Smooth muscle cell (in vitro differentiated cells): ENCODE measurements at regions not wholly inside any gene's neighbourhood (a gene's known extent, or its start where the extent isn't known, plus 50 kb on each side); places are given as distances from the start of the nearest gene placed in this dataset.

ENCODE experiments used
- DNase-seq: peaks from one replicate; lab custom pipeline; 2025; ENCODE audit not compliant: unreplicated experiment; lab: John Stamatoyannopoulos, UW
- H2AFZ ChIP-seq: fragments of 200-600 bp; sonication (generic); 2 replicates; pipeline ENCODE4 v1.6.0; 2016; ENCODE audit warnings: antibody characterized with exemption, low read depth, mild to moderate bottlenecking
- H3F3A ChIP-seq: fragments of 200-600 bp; sonication (generic); 2 replicates; pipeline ENCODE4 v1.6.0; 2017; ENCODE audit warnings: antibody characterized with exemption, low read depth
- H3K27ac ChIP-seq: fragments of 200-600 bp; sonication (generic); 2 replicates; pipeline ENCODE4 v1.5.1; 2016; ENCODE audit warnings: low read depth, mild to moderate bottlenecking
- H3K27me3 ChIP-seq: fragments of 200-600 bp; sonication (generic); 2 replicates; pipeline ENCODE4 v1.6.1; 2016; ENCODE audit warnings: low read depth, mild to moderate bottlenecking
- H3K36me3 ChIP-seq: fragments of 200-600 bp; sonication (generic); 2 replicates; pipeline ENCODE4 v1.5.1; 2016; ENCODE audit warnings: low read depth
- H3K4me1 ChIP-seq: fragments of 200-600 bp; sonication (generic); 2 replicates; pipeline ENCODE4 v1.5.1; 2016; ENCODE audit warnings: low read depth
- H3K4me2 ChIP-seq: fragments of 200-600 bp; sonication (generic); 2 replicates; pipeline ENCODE4 v1.6.0; 2016; ENCODE audit warnings: mild to moderate bottlenecking
- H3K4me3 ChIP-seq: fragments of 200-600 bp; sonication (generic); 2 replicates; pipeline ENCODE4 v1.5.1; 2016; ENCODE audit warnings: mild to moderate bottlenecking
- H3K79me2 ChIP-seq: fragments of 200-600 bp; sonication (generic); 2 replicates; pipeline ENCODE4 v1.6.0; 2016; ENCODE audit warnings: low read depth, mild to moderate bottlenecking
- H3K9ac ChIP-seq: fragments of 200-600 bp; sonication (generic); 2 replicates; pipeline ENCODE4 v1.6.0; 2016; ENCODE audit warnings: low read depth
- H3K9me3 ChIP-seq: fragments of 200-600 bp; sonication (generic); replicated peaks from 2 replicates; pipeline ENCODE4 v1.5.1; 2016; ENCODE audit warnings: low read depth
- H4K20me1 ChIP-seq: fragments of 200-600 bp; sonication (generic); 2 replicates; pipeline ENCODE4 v1.6.0; 2016; ENCODE audit warnings: low read depth
- WGBS: methylation state at CpG from one replicate; pipeline ENCODE4 v1.1.7; 2016; ENCODE audit warnings: low lambda C conversion rate; 5-methylcytosine and 5-hydroxymethylcytosine counted together
- TF ChIP-seq, protein P1 (sequence below): fragments of 200-600 bp; sonication (generic); IDR thresholded peaks from 2 replicates; pipeline ENCODE4 v1.5.1; 2017; ENCODE audit warnings: borderline replicate concordance, mild to moderate bottlenecking, antibody characterized with exemption; ENCODE audit not compliant: insufficient read depth, poor library complexity, severe bottlenecking

DNA sequence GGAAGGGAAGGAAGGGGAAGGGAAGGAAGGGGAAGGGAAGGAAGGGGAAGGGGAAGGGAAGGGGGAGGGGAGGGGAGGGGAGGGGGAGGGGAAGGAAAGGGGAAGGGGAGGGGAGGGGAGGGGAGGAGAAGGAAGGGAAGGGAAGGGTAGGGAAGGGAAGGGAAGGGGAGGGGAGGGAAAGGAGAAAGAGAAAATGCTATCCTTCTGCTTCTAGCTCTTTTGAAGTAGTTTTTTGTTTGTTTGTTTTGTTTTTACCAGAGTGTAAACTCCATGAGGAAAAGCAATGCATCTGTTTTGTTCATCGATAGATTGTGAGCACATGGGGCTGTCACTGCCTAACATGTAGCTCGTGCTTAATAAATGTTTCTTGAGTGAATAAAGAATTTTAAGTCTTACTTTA, 1592.7 kb upstream of the ACVR2A start:
- no peak for DNase-seq
- WGBS: 94% methylated on average over 2 of the region's 2 CpGs
- H3K9ac ChIP-seq: no peak overlapping the region
- no peak overlapping the region for H2AFZ ChIP-seq
- H3K9me3 ChIP-seq: no peaks in the 10 kb centered on the region
- no peaks in the 10 kb centered on the region for H3F3A ChIP-seq
- no peaks in the 10 kb centered on the region for H3K27me3 ChIP-seq
- H3K4me2 ChIP-seq: no peak overlapping the region
- no peaks in the 10 kb centered on the region for H3K36me3 ChIP-seq
- no peaks in the 10 kb centered on the region for H4K20me1 ChIP-seq
- no peaks in the 10 kb centered on the region for H3K4me1 ChIP-seq
- H3K27ac ChIP-seq: no peak overlapping the region
- H3K79me2 ChIP-seq: no peaks in the 10 kb centered on the region
- H3K4me3 ChIP-seq: no peak overlapping the region
- TF ChIP-seq, protein P1, sequence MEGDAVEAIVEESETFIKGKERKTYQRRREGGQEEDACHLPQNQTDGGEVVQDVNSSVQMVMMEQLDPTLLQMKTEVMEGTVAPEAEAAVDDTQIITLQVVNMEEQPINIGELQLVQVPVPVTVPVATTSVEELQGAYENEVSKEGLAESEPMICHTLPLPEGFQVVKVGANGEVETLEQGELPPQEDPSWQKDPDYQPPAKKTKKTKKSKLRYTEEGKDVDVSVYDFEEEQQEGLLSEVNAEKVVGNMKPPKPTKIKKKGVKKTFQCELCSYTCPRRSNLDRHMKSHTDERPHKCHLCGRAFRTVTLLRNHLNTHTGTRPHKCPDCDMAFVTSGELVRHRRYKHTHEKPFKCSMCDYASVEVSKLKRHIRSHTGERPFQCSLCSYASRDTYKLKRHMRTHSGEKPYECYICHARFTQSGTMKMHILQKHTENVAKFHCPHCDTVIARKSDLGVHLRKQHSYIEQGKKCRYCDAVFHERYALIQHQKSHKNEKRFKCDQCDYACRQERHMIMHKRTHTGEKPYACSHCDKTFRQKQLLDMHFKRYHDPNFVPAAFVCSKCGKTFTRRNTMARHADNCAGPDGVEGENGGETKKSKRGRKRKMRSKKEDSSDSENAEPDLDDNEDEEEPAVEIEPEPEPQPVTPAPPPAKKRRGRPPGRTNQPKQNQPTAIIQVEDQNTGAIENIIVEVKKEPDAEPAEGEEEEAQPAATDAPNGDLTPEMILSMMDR: no peak

DNA sequence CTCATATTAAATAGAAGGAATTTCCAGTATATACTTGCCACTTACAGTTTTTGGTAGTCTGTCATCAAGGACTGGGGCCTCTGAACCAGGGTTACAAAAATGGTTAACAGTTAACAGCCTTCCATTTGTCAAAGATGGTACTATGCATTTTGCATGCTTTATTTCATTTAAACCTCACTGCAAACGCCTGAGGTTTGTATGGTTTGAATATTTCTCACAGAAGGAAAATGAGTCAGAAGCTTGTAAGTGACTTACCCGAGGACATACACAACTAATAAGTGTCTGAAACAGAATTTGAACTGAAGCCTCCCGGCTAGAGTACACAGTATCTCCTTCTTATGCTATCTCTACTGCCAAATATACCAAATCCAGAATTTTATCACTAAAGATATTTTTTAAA, 1593.5 kb upstream of the ACVR2A start:
- TF ChIP-seq, protein P1: no peak
- WGBS: 35% methylated on average over 3 of the region's 3 CpGs
- Histone ChIP-seq H3K27ac (no peak overlapping the region), H3K4me2 (no peak overlapping the region), H3K36me3 (no peaks in the 10 kb centered on the region), H3K4me3 (no peak overlapping the region), H2AFZ (no peak overlapping the region), H3K79me2 (no peaks in the 10 kb centered on the region), H3K27me3 (no peaks in the 10 kb centered on the region), H3F3A (no peaks in the 10 kb centered on the region), H3K9me3 (no peaks in the 10 kb centered on the region), H3K4me1 (no peaks in the 10 kb centered on the region), H3K9ac (no peak overlapping the region), H4K20me1 (no peaks in the 10 kb centered on the region)
- DNase-seq: no peak

DNA sequence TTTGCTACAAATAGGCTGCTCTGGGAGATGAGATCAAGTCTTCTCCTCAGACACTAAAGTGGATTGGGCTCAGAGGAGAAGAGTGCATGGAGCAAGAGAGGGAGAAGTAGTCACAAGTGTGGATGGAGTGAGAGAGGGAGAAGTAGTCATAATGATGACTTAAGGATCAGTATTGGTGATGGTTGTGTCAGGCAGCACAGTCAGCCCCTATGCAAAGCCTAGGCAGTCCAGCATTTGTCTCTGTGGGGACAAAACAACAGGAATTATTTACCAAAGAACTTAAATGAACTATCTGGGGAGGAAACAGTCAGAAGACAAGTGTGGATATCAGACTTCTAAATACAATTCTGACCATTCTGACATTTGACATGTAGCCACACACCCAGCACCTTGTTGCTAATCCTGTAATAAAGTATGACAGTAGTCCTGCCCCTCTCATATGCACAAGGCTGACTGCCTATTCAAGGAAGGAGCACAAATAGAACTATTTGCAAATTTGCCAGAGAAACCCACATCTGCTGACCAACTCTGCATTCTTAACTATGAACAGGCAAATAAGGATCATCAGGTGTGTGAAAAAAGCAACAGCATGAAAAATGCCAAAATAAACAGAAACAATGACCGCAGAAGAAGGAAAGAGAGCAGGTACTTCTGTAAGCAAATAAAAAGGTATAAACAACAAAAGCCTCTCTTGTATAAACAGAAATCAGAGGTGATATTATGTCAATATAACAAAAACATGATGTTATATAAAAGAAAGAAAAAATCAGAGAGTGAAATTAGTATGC, 1597.9 kb upstream of the ACVR2A start:
- DNase-seq: no peak
- Histone ChIP-seq H3K4me1 (no peaks in the 10 kb centered on the region), H3K4me3 (no peak overlapping the region), H3K4me2 (no peak overlapping the region), H3K79me2 (no peaks in the 10 kb centered on the region), H3K36me3 (no peaks in the 10 kb centered on the region), H3K9ac (no peak overlapping the region), H3K27ac (no peak overlapping the region), H3K9me3 (no peaks in the 10 kb centered on the region), H3F3A (no peaks in the 10 kb centered on the region), H3K27me3 (no peaks in the 10 kb centered on the region), H4K20me1 (no peaks in the 10 kb centered on the region), H2AFZ (no peak overlapping the region)
- WGBS: 0% methylated on average over 1 of the region's 1 CpG
- TF ChIP-seq, protein P1: no peak
